ENCODE measurements at regions not wholly inside any gene's neighbourhood (a gene's known extent, or its start where the extent isn't known, plus 50 kb on each side); places are given as distances from the start of the nearest gene placed in this dataset.

- TF ChIP-seq, protein P1, sequence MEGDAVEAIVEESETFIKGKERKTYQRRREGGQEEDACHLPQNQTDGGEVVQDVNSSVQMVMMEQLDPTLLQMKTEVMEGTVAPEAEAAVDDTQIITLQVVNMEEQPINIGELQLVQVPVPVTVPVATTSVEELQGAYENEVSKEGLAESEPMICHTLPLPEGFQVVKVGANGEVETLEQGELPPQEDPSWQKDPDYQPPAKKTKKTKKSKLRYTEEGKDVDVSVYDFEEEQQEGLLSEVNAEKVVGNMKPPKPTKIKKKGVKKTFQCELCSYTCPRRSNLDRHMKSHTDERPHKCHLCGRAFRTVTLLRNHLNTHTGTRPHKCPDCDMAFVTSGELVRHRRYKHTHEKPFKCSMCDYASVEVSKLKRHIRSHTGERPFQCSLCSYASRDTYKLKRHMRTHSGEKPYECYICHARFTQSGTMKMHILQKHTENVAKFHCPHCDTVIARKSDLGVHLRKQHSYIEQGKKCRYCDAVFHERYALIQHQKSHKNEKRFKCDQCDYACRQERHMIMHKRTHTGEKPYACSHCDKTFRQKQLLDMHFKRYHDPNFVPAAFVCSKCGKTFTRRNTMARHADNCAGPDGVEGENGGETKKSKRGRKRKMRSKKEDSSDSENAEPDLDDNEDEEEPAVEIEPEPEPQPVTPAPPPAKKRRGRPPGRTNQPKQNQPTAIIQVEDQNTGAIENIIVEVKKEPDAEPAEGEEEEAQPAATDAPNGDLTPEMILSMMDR (conservative IDR thresholded peaks at IDR 0.05; ENCODE audit: low read depth, low read length), result no peak
- no peak for TF ChIP-seq EZH2 (IDR thresholded peaks at IDR 0.05; ENCODE audit: borderline replicate concordance, low read depth, low read length, poor library complexity, severe bottlenecking)
Measured at GRCh38 chr5:153900703-153901395, 137.9 kb downstream of the FAM114A2 start.
